ENCODE measurements at regions not wholly inside any gene's neighbourhood (a gene's known extent, or its start where the extent isn't known, plus 50 kb on each side); places are given as distances from the start of the nearest gene placed in this dataset.
"Not testable (repeated sequence)": the region's sequence is repeated elsewhere in the genome, so short reads cannot be mapped to it uniquely, and the experiment has no call there.

DNA sequence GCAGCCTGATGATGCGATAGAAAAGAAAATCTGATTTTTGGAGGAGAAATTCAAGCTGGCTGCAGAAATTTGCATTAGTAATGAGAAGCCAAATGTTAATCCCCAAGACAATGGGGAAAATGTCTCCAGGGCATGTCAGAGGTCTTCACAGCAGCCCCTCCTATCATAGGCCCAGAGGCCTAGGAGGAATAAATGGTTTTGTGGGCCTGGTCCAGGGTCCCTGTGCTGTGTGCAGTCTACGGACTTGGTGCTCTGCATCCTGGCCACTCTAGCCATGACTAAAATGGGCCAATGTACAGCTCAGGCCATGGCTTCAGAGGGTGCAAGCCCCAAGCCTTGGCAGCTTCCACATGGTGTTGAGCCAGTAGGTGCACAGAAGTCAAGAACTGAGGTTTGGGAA is 303.8 kb upstream of the SEMA3C start:
- H3K9me3 Mint-ChIP-seq = peaks cover 19% of the 10 kb centered on the region
- H3K4me3 Mint-ChIP-seq; H3K4me1 Mint-ChIP-seq (ENCODE audit: low read depth in 2 of 2); DNase-seq (ENCODE audit: low spot score); H3K27ac Mint-ChIP-seq; H3K36me3 Mint-ChIP-seq; H3K27me3 Mint-ChIP-seq; ATAC-seq: not testable (repeated sequence)

DNA sequence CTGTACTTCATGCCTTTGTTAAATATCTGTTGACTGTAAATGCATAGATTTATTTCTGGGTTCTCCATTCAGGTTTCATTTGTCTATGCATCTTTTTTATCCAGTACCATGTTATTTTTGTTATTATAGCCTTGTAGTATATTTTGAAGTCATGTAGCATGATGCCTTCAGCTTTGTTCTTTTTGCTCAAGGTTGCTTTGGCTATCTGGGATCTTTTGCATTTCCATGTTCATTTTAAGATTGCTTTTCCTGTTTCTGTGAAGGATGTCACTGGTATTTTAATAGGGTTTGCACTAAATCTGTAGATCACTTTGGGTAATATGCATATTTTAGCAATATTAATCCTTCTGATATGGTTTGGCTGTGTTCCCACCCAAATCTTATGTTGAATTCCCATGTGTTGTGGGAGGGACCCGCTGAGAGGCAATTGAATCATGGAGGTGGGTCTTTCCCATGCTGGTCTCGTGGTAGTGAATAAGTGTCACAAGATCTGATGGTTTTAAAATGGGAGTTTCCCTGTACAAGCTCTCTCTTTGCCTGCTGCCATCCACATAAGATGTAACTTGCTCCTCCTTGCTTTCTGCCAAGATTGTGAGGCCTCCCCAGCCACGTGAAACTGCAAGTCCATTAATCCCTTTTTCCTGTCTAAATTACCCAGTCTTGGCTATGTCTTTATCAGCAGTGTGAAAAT is 302.8 kb upstream of the SEMA3C start:
- ATAC-seq = no peak
- no peaks in the 10 kb centered on the region for H3K36me3 Mint-ChIP-seq
- H3K27ac Mint-ChIP-seq = no peak overlapping the region
- peaks cover 14% of the 10 kb centered on the region for H3K9me3 Mint-ChIP-seq
- no peaks in the 10 kb centered on the region for H3K4me1 Mint-ChIP-seq (ENCODE audit: low read depth in 2 of 2)
- no peaks in the 10 kb centered on the region for H3K27me3 Mint-ChIP-seq
- no peak for DNase-seq (ENCODE audit: low spot score)
- H3K4me3 Mint-ChIP-seq = no peak overlapping the region

DNA sequence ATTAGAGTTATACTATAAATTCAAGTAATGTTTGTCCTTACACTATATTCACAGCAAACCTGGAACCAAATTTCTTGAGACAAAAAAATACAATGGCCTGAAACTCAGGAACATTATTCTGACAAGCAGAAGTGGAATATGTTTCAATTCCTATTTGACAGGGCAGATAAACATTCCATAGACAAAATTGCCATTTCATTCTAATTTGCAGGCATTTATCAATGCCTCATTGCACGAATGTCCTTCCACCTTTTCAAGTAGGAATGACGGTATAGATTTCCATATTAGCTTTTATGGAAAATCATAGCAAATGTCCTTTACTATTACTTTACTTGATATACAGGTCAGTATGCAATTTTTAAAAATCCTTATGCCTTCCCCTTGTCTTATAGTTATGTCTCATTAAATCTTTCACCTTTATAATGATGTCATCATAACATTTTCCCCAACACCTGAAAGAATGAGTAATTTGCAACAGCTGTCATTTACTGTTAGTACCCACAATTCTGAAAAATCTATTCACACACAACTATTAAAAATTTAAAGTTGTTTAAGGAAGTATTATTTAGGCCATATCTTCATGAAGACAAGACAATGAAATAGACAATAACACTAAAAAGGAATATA is 299.7 kb upstream of the SEMA3C start:
- DNase-seq (ENCODE audit: low spot score) = no peak
- Mint-ChIP-seq H3K9me3 (peaks cover 11% of the 10 kb centered on the region), H3K27me3 (no peaks in the 10 kb centered on the region), H3K4me1 (ENCODE audit: low read depth in 2 of 2) (no peaks in the 10 kb centered on the region), H3K36me3 (no peaks in the 10 kb centered on the region), H3K27ac (no peak overlapping the region), H3K4me3 (no peak overlapping the region)
- no peak for ATAC-seq

DNA sequence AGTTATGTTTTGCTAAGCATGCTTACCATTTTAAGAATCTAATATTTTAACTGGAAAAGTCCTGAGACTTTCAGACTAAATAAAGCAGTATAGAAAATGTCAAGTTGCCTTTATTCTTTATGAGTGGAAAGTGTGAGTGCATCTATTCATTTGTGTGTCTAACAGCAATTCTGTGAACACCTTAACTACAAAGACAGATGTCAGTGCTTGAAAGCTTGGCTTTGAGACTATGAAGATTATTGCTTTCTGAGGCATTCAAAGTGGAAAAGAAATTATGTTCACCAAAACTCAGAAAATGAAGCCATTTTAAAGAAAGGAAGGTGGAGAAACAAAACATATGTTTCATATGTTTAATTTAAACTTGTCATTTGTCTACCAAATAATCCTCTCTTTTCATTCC is 294.5 kb upstream of the SEMA3C start:
- H3K27ac Mint-ChIP-seq = no peak overlapping the region
- no peak overlapping the region for H3K4me3 Mint-ChIP-seq
- no peaks in the 10 kb centered on the region for H3K36me3 Mint-ChIP-seq
- no peaks in the 10 kb centered on the region for H3K27me3 Mint-ChIP-seq
- DNase-seq (ENCODE audit: low spot score) (no peak), ATAC-seq (no peak)
- peaks cover 3% of the 10 kb centered on the region for H3K9me3 Mint-ChIP-seq
- H3K4me1 Mint-ChIP-seq (ENCODE audit: low read depth in 2 of 2) = no peaks in the 10 kb centered on the region

DNA sequence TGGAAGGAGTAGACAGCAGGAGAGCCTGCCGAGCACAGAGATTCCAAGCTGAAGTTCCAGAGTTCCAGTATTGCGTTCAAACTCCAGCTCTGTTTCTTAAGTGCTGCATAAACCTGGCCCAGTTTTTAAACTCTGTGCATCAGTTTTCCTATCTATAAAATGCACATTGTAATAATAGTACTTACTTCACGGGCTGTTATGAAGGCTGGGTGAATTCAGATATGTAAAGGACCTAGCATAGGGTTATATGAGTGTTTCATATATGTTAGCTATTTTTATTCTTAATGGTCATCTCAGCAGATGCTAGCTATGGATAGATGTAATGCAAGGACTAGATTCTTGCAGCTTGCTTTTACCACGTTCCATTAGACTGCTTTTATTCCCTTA is 293.1 kb upstream of the SEMA3C start:
- Mint-ChIP-seq H3K4me1 (ENCODE audit: low read depth in 2 of 2) (no peaks in the 10 kb centered on the region), H3K36me3 (no peaks in the 10 kb centered on the region), H3K27me3 (no peaks in the 10 kb centered on the region), H3K9me3 (peaks cover 3% of the 10 kb centered on the region), H3K4me3 (no peak overlapping the region), H3K27ac (no peak overlapping the region)
- ATAC-seq (no peak), DNase-seq (ENCODE audit: low spot score) (no peak)

DNA sequence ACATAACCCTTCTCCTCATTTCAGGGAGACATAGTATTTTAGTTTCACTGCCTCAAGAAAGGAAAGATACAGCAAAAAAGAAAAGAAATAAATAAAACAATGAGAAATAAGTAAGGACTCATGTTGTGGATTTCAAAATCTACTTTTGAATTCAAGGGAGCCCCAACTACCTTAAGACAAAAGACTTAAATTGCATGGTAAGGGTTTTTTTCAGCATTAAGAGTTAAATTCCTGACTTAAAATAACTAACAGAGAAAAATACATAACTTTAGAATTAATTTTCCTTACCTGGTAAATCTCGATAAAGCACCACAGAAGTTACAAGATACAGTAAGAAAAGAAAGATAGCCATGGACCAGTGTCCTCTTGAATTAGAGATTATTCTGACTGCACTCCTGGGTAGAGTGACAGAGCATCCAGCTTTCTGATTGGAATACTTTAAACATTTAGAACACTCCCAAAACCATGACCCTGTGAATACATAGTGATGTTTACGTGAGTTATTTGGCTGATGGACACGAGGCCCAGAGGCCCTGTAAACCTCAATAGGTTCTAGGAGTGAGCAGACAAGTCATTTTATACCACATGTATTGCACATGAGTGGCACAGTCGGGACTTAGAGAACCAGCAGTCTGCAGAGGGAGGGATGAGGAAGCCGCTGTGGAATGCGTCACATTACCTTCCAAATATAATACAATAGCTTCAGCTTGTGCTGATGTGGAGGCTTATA is 292.5 kb upstream of the SEMA3C start:
- Mint-ChIP-seq H3K4me1 (ENCODE audit: low read depth in 2 of 2) (no peaks in the 10 kb centered on the region), H3K27ac (no peak overlapping the region), H3K27me3 (no peaks in the 10 kb centered on the region), H3K36me3 (no peaks in the 10 kb centered on the region), H3K9me3 (peaks cover 4% of the 10 kb centered on the region), H3K4me3 (no peak overlapping the region)
- no peak for DNase-seq (ENCODE audit: low spot score)
- ATAC-seq = no peak

DNA sequence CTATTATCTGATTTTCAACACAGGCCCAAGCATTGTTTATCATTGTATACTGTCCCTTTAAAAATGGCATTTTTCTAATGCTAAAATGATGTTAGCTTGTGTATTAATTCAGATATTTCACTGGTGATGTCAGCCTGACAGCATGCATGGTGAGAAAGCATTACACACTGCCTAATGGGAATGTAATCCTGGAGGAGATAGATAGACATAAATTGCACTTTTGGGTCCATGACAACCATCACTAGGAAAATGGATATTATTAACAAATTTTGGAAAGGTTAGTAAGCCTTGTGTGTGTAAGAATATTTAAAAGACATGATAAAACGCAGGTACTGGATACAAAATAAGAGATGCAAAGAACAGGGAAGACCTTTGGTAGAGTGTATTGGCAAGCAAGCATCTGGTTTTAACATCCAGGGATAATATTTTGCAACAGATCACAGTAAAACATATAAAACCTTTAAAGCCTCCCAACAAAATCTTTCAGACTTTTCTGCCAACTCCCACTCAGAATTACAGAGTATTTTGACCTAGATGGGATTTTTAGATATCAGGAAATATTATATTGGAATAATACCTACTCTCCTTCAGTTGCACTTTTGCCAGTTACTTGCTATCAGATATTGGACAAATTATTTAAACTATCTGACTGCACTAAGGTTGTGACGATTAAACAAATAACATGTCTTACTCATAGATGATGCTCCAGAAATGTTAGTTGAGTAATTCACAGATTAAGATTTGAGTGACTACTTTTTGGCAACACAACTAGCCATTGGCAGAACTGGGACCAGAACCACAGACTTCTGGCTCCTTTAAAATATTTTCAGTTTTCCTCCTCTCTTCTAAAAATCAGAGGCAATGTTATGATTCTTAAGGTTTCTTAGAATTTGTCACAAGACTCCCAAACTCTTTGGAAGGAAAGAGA is 291.6 kb upstream of the SEMA3C start:
- no peaks in the 10 kb centered on the region for H3K4me1 Mint-ChIP-seq (ENCODE audit: low read depth in 2 of 2)
- ATAC-seq = no peak
- H3K9me3 Mint-ChIP-seq = peaks cover 6% of the 10 kb centered on the region

DNA sequence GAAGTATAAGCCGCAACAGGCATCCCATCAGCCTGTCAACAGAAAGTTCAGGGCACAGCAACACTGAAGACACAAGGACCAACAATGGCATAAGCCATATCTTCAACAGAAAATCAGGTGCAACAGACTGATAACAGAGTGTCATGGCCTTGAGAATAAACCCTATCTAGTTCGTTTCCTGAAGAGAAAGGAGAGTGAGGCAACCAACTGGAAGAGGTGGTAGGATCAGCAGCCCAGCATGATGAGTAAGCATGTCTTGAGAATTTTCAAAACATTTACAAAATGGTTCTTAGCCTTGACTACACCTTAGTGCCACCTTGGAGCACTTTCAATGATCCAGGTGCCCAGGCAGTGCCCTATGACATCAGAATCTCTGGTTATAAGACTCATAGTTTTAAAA is 290.2 kb upstream of the SEMA3C start:
- Mint-ChIP-seq H3K36me3 (peaks cover 5% of the 10 kb centered on the region), H3K27me3 (no peaks in the 10 kb centered on the region), H3K4me1 (ENCODE audit: low read depth in 2 of 2) (no peaks in the 10 kb centered on the region), H3K4me3 (no peak overlapping the region), H3K9me3 (peaks cover 10% of the 10 kb centered on the region), H3K27ac (no peak overlapping the region)
- no peak for DNase-seq (ENCODE audit: low spot score)
- peak in 1 of 2 donors; percentile 31 for ATAC-seq

More for the DNA sequence above, 291.6 kb upstream of the SEMA3C start:
- no peak overlapping the region for H3K27ac Mint-ChIP-seq
- no peak overlapping the region for H3K4me3 Mint-ChIP-seq
- no peaks in the 10 kb centered on the region for H3K36me3 Mint-ChIP-seq
- no peaks in the 10 kb centered on the region for H3K27me3 Mint-ChIP-seq
- DNase-seq (ENCODE audit: low spot score) = no peak

DNA sequence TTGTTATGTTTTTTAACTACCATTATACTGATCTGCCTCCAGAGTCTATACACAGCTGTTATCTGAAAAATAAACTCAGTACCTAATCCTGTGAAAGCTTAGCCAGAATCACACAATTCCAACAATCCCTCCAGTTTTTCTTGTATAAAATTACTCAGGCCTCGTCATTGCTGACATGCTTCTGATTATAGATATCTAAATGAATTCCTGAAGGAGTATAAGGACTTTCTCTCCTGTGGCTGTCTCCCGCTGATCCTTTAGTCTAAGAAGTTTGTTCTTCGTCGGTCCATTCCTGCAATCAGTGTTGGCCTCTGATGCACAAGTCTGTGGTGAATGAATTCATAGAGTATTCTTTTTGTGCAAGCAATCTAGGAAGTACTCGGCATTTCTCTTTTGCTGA is 288.9 kb upstream of the SEMA3C start:
- Mint-ChIP-seq H3K4me3 (no peak overlapping the region), H3K9me3 (peaks cover 7% of the 10 kb centered on the region), H3K4me1 (ENCODE audit: low read depth in 2 of 2) (no peaks in the 10 kb centered on the region), H3K27me3 (no peaks in the 10 kb centered on the region), H3K27ac (no peak overlapping the region), H3K36me3 (peaks cover 5% of the 10 kb centered on the region)
- DNase-seq (ENCODE audit: low spot score) (no peak), ATAC-seq (no peak)

DNA sequence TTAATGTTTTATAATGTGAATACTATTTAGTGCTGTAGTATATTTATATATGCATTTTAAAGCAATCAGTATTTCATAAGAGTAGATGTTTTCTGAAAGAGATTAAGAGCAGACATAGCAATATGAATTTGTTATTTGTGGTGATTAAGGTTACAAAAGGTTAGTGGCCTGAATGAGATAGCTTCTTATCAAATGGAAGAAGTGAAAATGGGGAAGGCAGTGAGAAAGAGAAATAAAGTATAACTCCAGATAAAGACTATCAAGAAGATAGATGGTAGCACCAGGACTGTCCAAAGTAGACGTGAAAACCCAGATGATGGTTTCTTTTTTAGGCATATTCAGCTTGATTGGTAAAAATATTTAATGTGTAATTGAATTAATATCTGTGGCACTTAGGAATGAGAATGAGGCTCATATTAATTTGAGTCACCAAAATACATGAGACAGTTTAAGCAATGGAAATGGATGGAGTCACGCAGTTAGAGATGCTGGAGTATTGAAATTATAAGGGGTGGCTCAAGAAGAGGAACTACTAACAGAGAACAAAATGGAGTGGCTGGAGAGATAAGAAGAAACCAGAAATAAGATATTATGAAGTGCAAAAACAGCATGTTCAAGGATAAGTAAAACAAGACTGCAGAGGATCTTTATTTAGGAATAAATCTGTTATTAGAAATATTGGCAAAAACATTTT is 288.0 kb upstream of the SEMA3C start:
- DNase-seq (ENCODE audit: low spot score) (no peak), ATAC-seq (no peak)
- Mint-ChIP-seq H3K36me3 (peaks cover 5% of the 10 kb centered on the region), H3K27ac (peak overlapping the region in 1 of 2 donors; percentile 2), H3K4me1 (ENCODE audit: low read depth in 2 of 2) (no peaks in the 10 kb centered on the region), H3K27me3 (no peaks in the 10 kb centered on the region), H3K4me3 (peak overlapping the region; percentile 3), H3K9me3 (peaks cover 7% of the 10 kb centered on the region)

DNA sequence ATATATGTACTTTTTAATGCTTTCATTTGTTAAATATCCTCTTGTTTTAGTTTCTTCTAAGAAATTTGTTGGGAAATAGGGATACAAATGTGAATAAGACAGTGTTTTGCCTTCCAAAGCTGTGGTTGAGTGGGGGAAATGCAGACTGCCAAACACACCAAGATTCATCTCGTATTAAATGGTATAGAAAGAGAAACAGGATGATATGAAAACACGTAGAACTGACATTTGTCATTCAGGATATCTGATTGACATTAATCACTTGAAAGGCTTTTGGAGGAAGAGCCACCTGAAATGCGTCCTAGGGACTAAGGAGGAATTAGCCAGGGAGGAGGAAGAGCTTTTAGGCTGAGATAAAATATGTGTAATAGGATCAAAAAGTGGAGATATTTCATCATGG is 287.4 kb upstream of the SEMA3C start:
- Mint-ChIP-seq H3K4me1 (ENCODE audit: low read depth in 2 of 2) (no peaks in the 10 kb centered on the region), H3K36me3 (peaks cover 5% of the 10 kb centered on the region), H3K9me3 (peaks cover 8% of the 10 kb centered on the region), H3K27ac (peak overlapping the region in 1 of 2 donors; percentile 2), H3K27me3 (no peaks in the 10 kb centered on the region), H3K4me3 (peak overlapping the region; percentile 3)
- DNase-seq (ENCODE audit: low spot score) (no peak), ATAC-seq (no peak)

DNA sequence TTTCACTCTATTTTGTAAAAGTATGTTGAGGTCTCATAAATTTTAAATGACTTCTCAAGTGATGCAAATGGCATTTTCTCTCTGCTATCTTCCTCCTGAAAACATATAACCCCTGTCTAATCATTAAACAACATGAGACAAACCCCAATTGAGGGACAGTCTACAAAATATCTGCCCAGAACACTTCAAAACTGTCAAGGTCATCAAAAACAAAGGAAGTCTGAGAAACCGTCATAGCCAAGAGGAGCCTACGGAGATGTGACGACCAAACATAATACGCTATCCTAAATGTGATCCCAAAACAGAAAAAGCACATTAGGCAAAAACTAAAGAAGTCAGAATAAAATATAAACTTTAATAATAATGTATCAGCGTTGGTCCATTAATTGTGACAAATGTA is 282.3 kb upstream of the SEMA3C start:
- peaks cover 15% of the 10 kb centered on the region for H3K9me3 Mint-ChIP-seq
- no peaks in the 10 kb centered on the region for H3K4me1 Mint-ChIP-seq (ENCODE audit: low read depth in 2 of 2)
- no peak for ATAC-seq
- no peak overlapping the region for H3K27ac Mint-ChIP-seq
- peaks cover 5% of the 10 kb centered on the region for H3K36me3 Mint-ChIP-seq
- H3K4me3 Mint-ChIP-seq = no peak overlapping the region
- no peaks in the 10 kb centered on the region for H3K27me3 Mint-ChIP-seq
- no peak for DNase-seq (ENCODE audit: low spot score)

DNA sequence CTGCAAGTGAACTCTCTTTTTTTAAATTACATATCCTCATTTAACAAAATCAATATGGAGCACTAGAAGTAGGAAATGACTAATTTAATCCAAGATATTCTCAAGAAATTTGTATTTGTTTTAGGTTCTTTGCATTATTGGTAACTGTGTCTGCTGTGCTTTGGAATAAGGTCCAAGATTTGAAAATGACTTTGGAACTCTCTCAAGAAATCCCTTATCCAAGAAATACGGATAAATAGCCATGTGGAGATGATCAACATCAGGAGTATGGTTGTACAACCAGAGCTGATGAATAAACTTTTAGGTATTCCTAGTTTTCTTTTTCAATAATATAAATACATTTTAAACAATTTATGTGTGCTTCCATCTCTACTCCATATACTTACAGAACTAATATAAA is 279.9 kb upstream of the SEMA3C start:
- DNase-seq (ENCODE audit: low spot score) (no peak), ATAC-seq (no peak)
- H3K4me1 Mint-ChIP-seq (ENCODE audit: low read depth in 2 of 2) = no peaks in the 10 kb centered on the region
- H3K27ac Mint-ChIP-seq = no peak overlapping the region
- H3K4me3 Mint-ChIP-seq = no peak overlapping the region
- peaks cover 10% of the 10 kb centered on the region for H3K9me3 Mint-ChIP-seq
- no peaks in the 10 kb centered on the region for H3K36me3 Mint-ChIP-seq
- H3K27me3 Mint-ChIP-seq = no peaks in the 10 kb centered on the region
